Central memory CD4-positive, alpha-beta T cell (primary cell): ENCODE measurements at regions not wholly inside any gene's neighbourhood (a gene's known extent, or its start where the extent isn't known, plus 50 kb on each side); places are given as distances from the start of the nearest gene placed in this dataset.

ENCODE experiments used
- DNase-seq: peaks from one replicate; pipeline ENCODE4 v3.0.0; 2022

DNA sequence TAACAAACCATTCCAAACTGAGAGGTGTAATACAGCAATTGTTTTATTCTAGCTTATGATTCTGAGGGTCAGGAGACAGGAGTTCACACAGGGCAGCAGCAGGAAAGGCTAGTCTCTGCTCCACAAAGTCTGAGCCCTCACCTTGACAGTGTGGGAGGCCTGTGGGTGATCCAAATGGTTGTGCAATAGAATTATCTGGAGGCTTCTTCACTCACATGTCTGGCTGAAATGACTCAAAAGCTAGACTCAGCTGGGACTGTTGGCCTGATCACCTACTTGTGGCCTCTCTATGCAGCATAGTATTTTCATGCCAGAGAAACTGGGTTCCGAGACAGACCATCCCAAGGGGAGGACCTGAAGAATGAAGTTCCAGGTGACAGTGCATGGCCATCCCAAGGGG is 233.9 kb upstream of the UBE2E2 start:
- no peak for DNase-seq

DNA sequence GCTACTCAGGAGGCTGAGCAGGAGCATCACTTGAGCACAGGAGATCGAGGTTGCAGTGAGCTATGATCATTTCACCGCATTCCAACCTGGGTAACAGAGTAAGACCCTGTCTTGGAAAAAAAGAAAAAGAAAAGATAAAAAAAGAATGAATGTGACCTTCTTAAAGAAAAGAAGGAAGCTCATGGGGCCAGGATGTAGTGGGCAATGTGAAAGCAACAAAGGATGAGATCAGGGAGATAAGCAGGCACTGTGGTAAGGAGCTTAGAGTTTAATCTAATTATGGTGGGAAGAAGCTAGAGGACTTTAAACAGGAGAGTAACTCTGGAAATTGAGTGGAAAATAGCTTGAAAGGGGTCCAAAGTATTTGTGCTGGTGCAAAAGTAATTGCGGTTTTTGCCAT is 231.6 kb upstream of the UBE2E2 start:
- DNase-seq: no peak

DNA sequence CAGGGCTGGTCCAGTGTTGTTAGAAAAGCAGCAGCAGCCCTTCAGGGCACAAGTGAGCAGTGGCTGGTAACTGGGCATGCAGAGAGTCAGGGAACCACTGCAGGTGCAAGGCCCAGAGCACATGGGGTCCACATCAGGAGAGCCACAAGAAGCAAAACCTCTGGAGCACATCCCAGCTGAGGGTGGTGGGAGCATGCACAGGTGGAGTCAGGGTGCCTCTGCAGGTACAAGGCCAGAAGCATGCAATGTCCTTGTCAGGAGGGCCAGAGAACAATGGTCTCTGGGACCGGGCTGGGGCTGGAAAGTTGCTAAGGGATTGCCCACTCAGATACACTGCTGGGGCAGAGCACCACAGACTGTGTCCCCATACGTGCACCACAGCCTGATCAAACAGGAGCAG is 226.1 kb upstream of the UBE2E2 start:
- no peak for DNase-seq

- DNase-seq: no peak
These were observed 225.4 kb upstream of the UBE2E2 start for GRCh38 chr3:22977650-22978289.

- DNase-seq: no peak
These were observed 223.5 kb upstream of the UBE2E2 start for GRCh38 chr3:22979581-22979980.

GRCh38 chr3:22980346-22980745 is 222.8 kb upstream of the UBE2E2 start:
- DNase-seq: no peak

GRCh38 chr3:22981166-22981565 is 222.0 kb upstream of the UBE2E2 start:
- no peak for DNase-seq

GRCh38 chr3:22981861-22982260 is 221.3 kb upstream of the UBE2E2 start:
- no peak for DNase-seq

- no peak for DNase-seq
These were observed 220.0 kb upstream of the UBE2E2 start for GRCh38 chr3:22982981-22983587.

- DNase-seq: no peak
These were observed 216.2 kb upstream of the UBE2E2 start for GRCh38 chr3:22986958-22987357.

DNA sequence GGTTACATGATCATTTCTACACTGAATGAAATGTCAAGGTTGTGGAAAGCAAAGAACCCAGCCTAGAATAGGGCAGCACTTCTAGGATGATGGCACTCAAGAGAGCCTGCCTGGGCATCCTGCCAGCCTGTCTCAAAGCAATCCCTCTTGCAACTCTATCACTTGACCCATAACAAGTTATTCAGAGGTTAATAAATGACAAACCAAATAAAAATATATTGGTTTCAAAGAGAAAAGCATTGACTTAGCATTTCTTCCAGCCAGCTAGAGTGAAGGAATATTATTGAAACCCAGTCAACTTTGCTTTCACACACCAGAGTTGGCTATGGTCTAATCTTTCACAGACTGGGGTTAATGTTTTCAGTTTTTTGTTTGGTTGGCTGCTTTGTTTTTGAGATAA is 214.6 kb upstream of the UBE2E2 start:
- DNase-seq: no peak

DNA sequence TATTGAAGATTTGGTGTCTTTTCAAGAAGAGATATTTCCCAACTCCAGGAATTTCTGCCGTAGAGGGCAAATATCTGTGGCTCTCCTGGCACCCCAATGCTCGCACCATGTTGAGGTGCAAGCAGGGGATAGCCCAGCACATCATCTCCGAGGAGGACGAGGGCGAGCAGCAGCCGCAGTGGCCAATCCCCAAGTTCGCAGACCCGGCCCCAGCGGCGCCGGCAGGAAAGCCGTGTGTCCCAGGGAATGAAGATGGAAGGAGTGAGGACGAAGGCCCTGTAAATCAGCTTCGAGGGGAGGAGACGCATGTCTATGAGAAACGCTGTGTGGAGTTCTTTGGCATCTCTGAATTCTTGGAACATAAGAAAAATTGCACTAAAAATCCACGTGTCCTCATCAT is 213.4 kb upstream of the UBE2E2 start:
- no peak for DNase-seq

DNA sequence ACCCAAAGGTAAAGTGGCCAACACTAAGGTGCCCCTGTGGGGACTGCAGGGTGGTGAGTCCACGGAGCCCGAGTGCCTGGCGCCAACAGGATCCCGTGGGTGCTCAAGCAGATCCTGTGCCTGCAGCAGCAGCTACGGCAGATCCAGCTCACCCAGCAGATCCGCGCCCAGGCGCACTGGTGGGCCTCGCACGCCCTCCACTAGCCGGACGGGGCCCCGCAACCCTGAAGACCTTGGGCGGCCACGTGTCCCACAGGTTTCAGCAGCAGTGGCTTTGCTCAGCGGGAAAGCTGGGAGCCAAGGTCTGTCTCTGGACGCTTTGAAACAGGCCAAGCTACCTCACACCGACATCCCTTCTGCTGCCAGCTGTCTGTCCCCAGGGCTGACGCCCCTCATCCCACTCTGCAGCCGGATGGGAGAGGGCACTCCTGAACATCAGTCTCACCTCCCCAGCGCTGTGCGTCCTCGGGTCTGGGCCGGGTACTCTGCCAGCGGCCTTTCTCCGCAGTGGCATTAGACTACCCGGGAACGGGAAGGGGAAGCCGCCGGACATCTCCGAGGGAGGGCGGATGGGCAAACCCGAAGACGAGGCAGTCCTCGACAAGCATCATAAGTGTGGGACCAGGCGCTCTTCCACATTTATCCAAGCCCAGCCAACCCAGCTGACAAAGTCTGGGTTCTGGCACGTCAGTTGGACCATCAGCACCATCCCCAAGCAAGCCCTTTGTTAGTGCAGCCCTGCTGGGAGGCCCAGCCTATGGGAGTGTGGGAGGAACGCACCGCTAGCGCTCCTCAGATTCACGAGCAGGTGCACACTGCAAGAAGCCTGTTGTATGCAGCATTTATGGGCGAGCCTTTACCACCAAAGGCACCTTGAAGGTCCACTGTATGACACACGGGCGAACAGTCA is 212.6 kb upstream of the UBE2E2 start:
- DNase-seq: no peak

GRCh38 chr3:22994781-22995180 is 208.3 kb upstream of the UBE2E2 start:
- no peak for DNase-seq

GRCh38 chr3:22996920-22997571 is 206.1 kb upstream of the UBE2E2 start:
- DNase-seq: no peak

DNA sequence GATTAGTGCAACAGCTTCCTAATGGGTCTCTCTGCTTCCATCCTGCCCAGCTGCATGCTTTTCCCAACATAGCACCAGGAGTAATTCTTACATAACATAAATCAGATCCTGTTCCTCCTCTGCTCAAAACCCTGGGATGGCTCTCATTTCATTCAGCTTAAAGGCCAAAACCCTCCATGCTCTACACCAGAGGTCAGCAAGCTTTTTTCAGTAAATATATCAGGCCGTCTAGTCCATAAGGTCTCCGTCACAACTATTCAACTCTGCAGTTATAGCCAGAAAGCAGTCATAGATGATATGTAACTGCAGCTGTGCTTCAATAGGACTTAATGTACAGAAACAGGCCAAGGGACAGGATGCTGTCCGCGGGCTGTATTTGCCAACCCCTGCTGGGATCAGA is 202.8 kb upstream of the UBE2E2 start:
- DNase-seq: no peak

DNA sequence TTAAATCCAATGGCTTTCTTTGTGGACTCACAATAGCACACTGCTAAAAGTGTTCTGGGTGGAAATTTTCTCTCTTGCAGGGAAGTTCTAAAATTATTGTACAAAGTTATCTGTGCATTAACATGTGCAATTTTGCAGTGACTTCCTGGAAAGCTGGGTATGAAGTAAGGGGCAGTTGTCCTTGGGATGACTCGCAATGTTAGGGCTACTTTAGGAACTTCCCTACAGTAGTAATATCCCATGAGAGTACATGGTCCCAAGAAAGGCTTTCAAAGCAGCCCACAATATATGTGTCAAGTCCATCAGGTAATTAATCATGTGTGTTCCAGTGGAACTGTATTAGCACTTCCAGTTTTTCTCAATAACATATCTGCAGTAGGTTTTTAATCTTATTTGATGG is 201.0 kb upstream of the UBE2E2 start:
- DNase-seq: no peak

DNA sequence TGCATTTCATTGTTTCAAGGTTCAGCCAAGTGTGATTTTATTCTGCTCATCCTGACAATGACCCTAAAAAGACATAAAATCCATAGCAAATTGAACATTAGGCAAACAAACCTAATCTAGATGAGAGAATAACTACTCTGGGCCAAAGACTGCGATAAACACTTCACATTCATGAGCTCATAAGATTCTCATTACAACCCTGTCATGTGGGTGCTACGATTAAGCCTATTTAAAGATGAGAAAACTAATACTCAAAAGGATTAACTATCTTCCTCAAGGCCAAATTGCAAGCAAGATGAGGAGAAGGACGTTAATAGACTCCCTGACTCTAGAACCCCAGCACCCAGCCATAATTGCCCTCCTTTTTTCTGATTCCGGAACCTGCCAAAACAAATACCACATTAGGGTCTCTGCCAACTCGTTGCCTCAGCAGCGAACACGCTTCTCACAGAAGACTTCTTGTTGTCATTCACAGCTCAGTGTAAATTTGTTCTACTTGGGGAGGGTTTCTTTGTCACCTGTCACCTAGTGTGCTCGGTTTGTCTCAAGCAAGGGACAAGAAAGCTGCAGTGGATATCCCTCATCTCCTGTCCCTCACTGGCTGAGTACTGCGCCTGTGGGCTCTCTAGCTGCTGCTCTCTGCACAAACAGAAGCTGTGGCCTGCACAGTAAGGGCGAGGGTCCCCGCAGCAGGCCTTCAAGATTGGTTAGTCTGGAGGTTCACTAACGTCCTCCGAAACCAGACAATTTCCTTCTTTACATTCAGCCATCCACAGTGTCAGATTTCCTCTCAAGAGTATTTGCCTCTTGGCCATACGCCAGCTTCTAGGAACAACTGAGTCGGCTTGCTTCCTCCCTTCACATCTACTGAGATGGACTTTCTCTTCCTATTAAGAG is 200.0 kb upstream of the UBE2E2 start:
- DNase-seq: no peak

GRCh38 chr3:23003733-23004046 is 199.4 kb upstream of the UBE2E2 start:
- DNase-seq: no peak

DNA sequence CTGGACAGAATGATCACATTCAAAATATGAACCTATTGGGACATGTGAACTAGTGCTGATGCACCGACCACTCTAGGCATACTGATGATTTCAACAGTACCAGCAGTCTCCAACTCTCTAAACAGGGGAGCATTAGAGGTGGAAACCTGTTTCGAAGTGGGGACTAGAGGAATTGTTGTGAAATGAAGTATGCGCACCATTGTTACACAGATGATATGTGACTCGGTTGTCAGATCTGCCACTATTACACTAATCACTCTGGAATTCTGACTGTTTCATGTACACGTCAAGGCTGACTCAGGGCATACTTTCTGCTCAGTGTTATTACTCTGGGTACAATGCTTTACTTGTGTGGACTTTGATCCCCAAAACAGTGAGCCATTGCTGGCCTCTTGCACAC is 198.2 kb upstream of the UBE2E2 start:
- no peak for DNase-seq

DNA sequence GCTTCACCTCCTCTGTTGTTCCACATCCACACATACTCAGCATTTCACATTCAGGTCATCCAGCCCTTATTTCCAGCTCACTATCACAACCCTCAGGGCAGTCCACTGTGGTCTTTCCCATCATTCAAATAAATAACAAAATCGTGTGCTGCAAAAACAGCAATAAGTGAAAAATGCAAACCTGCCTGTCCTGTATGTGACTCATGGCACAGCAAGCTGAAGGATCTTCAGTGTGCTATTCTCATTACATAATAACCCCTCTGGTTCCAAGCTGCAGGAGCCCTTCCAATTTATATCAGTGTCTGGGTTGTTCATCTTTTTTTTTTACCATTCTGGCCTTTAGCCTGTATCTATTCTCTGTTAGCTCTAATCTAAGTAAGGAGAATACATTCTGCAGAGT is 185.3 kb upstream of the UBE2E2 start:
- no peak for DNase-seq

- DNase-seq: no peak
These were observed 183.4 kb upstream of the UBE2E2 start for GRCh38 chr3:23019596-23020300.
